SK-N-SH treated with all-trans-retinoic acid at 6 μM for 48 hours (cell line): ENCODE measurements at regions not wholly inside any gene's neighbourhood (a gene's known extent, or its start where the extent isn't known, plus 50 kb on each side); places are given as distances from the start of the nearest gene placed in this dataset.

Experiments used
- ATAC-seq: fragments of 200-7000 bp; cut with Tn5 transposase; 3 replicates; pipeline ENCODE4 v1.9.1; 2020; ENCODE audit warnings: mild to moderate bottlenecking, moderate library complexity
- BACH2 ChIP-seq: fragments of 250-450 bp; sonication (Bioruptor Pico); IDR thresholded peaks from 2 replicates; pipeline ENCODE4 v1.9.0; 2021; ENCODE audit warnings: mild to moderate bottlenecking, borderline replicate concordance
- CREB5 ChIP-seq: fragments of 250-450 bp; sonication (Bioruptor Pico); IDR thresholded peaks from 2 replicates; pipeline ENCODE4 v1.5.1; 2020; ENCODE audit warnings: low read depth, mild to moderate bottlenecking, moderate library complexity
- ESRRG ChIP-seq: fragments of 250-450 bp; sonication (Bioruptor Pico); IDR thresholded peaks from 2 replicates; pipeline ENCODE4 v1.6.1; 2021; ENCODE audit warnings: mild to moderate bottlenecking
- GLIS3 ChIP-seq: fragments of 250-450 bp; sonication (Bioruptor Pico); IDR thresholded peaks from 2 replicates; pipeline ENCODE4 v1.5.0; 2020; ENCODE audit warnings: mild to moderate bottlenecking, moderate library complexity
- ISL1 ChIP-seq: fragments of 250-450 bp; sonication (Bioruptor Pico); IDR thresholded peaks from 2 replicates; pipeline ENCODE4 v2.1.2; 2022; ENCODE audit warnings: mild to moderate bottlenecking, moderate library complexity
- OSR1 ChIP-seq: fragments of 250-450 bp; sonication (Bioruptor Pico); IDR thresholded peaks from 2 replicates; pipeline ENCODE4 v1.8.0; 2022; ENCODE audit warnings: moderate library complexity, mild to moderate bottlenecking, inconsistent platforms
- PATZ1 ChIP-seq: fragments of 250-450 bp; sonication (Bioruptor Pico); IDR thresholded peaks from 2 replicates; pipeline ENCODE4 v1.8.0; 2020; ENCODE audit warnings: mild to moderate bottlenecking, moderate library complexity, borderline replicate concordance
- PPARA ChIP-seq: fragments of 250-450 bp; sonication (Bioruptor Pico); IDR thresholded peaks from 2 replicates; pipeline ENCODE4 v1.5.0; 2020; ENCODE audit warnings: mild to moderate bottlenecking, borderline replicate concordance
- RARB ChIP-seq: fragments of 250-450 bp; sonication (Bioruptor Pico); IDR thresholded peaks from 2 replicates; pipeline ENCODE4 v1.8.0; 2021; ENCODE audit warnings: mild to moderate bottlenecking, moderate library complexity
- SNAI2 ChIP-seq: fragments of 250-450 bp; sonication (Bioruptor Pico); IDR thresholded peaks from 2 replicates; pipeline ENCODE4 v1.5.0; 2020; ENCODE audit warnings: mild to moderate bottlenecking, moderate library complexity
- TCF4 ChIP-seq: fragments of 250-450 bp; sonication (Bioruptor Pico); IDR thresholded peaks from 2 replicates; pipeline ENCODE4 v1.8.0; 2021; ENCODE audit warnings: mild to moderate bottlenecking, moderate library complexity, borderline replicate concordance
- TOX ChIP-seq: fragments of 250-450 bp; sonication (Bioruptor Pico); IDR thresholded peaks from 2 replicates; pipeline ENCODE4 v1.8.0; 2021; ENCODE audit warnings: mild to moderate bottlenecking, moderate library complexity, borderline replicate concordance
- ZC3H10 ChIP-seq: fragments of 250-450 bp; sonication (Bioruptor Pico); IDR thresholded peaks from 2 replicates; pipeline ENCODE4 v1.5.1; 2021; ENCODE audit warnings: mild to moderate bottlenecking, moderate library complexity
- ZFP3 ChIP-seq: fragments of 250-450 bp; sonication (Bioruptor Pico); IDR thresholded peaks from 2 replicates; pipeline ENCODE4 v1.5.0; 2020; ENCODE audit warnings: mild to moderate bottlenecking, moderate library complexity
- ZFP30 ChIP-seq: fragments of 450-650 bp; formaldehyde crosslinking; IDR thresholded peaks from 2 replicates; pipeline ENCODE4 v1.5.0; 2022; ENCODE audit warnings: mild to moderate bottlenecking, moderate library complexity
- ZNF565 ChIP-seq: fragments of 450-650 bp; formaldehyde crosslinking; conservative IDR thresholded peaks from 2 replicates; pipeline ENCODE4 v1.5.0; 2020; ENCODE audit warnings: low read depth, mild to moderate bottlenecking, moderate library complexity
- ZNF70 ChIP-seq: fragments of 450-650 bp; formaldehyde crosslinking; IDR thresholded peaks from 2 replicates; pipeline ENCODE4 v1.5.0; 2020; ENCODE audit warnings: mild to moderate bottlenecking, moderate library complexity
- ZNF8 ChIP-seq: fragments of 450-650 bp; formaldehyde crosslinking; IDR thresholded peaks from 2 replicates; pipeline ENCODE4 v1.5.0; 2020; ENCODE audit warnings: mild to moderate bottlenecking, moderate library complexity
- TF ChIP-seq, protein P1 (sequence below): fragments of 250-450 bp; sonication (Bioruptor Pico); IDR thresholded peaks from 2 replicates; pipeline ENCODE4 v1.5.1; 2021; ENCODE audit warnings: mild to moderate bottlenecking, moderate library complexity
- TF ChIP-seq, protein P2 (sequence below): fragments of 250-450 bp; sonication (Bioruptor Pico); IDR thresholded peaks from 2 replicates; pipeline ENCODE4 v1.8.0; 2021; ENCODE audit warnings: low read depth, mild to moderate bottlenecking, moderate library complexity, borderline replicate concordance

- TF ChIP-seq ZNF565 (CRISPR knock-in tag) (no peak), TOX (CRISPR knock-in tag) (no peak), PPARA (CRISPR knock-in tag) (no peak), SNAI2 (CRISPR knock-in tag) (no peak), CREB5 (no peak), ISL1 (CRISPR knock-in tag) (no peak), ESRRG (no peak), RARB (CRISPR knock-in tag) (no peak), ZNF8 (no peak), ZC3H10 (no peak), TCF4 (CRISPR knock-in tag) (no peak), GLIS3 (no peak), ZFP3 (no peak), ZFP30 (no peak)
- TF ChIP-seq, protein P1, sequence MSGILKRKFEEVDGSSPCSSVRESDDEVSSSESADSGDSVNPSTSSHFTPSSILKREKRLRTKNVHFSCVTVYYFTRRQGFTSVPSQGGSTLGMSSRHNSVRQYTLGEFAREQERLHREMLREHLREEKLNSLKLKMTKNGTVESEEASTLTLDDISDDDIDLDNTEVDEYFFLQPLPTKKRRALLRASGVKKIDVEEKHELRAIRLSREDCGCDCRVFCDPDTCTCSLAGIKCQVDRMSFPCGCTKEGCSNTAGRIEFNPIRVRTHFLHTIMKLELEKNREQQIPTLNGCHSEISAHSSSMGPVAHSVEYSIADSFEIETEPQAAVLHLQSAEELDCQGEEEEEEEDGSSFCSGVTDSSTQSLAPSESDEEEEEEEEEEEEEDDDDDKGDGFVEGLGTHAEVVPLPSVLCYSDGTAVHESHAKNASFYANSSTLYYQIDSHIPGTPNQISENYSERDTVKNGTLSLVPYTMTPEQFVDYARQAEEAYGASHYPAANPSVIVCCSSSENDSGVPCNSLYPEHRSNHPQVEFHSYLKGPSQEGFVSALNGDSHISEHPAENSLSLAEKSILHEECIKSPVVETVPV (CRISPR knock-in tag): no peak
- TF ChIP-seq, all 23 proteins: peak for 0
- no peak for ATAC-seq
Observed at GRCh38 chr6:120872262-120872578, 462.1 kb downstream of the TBC1D32 start.

DNA sequence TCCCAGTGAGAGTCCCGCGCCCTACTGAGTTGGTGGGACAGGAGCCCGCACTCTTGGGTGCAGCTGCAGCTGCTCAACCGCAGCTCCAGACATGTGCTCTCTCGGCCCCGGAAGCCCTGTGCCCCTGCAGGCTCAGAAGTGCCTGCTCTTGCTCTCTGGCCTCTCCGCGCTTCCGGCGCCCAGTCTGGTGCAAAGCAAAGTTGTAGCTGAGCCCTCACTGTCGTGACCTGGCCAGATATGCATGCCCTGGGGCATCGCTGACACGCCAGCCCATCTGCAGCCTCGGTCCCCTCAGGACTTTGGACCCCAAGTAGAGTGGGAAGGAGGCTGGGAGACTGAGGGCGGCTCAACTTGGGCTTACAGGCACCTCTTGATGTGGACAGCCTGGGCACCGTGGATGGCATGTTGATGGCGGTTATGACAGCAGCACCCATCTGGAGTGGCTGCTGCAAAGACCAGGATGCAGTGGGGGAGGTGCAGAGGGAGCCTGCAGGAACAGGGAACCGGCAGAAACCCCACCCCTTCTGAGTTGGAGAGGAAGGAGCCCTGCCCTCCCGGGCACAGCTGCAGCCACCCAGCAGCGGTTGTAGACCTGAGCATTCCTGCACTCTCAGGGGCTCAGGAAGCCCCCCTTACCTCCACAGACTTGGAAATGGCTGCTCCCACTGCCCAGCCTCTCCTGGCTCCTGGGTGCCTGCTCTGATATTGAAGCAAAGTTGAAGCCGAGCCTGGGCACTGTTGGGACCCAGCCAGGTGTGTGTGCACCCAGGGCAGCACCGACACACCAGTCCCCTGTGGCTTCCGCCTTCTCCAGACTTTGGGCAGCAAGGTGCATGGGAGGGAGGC lies 462.6 kb downstream of the TBC1D32 start:
- peak; percentile 32; the same call in 1 of the 3 replicates for ATAC-seq
- TF ChIP-seq ZNF565 (CRISPR knock-in tag) (no peak), ZNF70 (CRISPR knock-in tag) (no peak), PATZ1 (no peak), ZFP30 (no peak), TOX (CRISPR knock-in tag) (no peak), BACH2 (no peak), SNAI2 (CRISPR knock-in tag) (no peak)
- TF ChIP-seq, protein P1 (CRISPR knock-in tag): no peak

GRCh38 chr6:120869397-120869796 lies 464.9 kb downstream of the TBC1D32 start:
- ATAC-seq: peak; percentile 60; the same call in 2 of the 3 replicates
- TF ChIP-seq OSR1 (CRISPR knock-in tag): no peak
- TF ChIP-seq GLIS3: no peak
- no peak for TF ChIP-seq TCF4 (CRISPR knock-in tag)
- TF ChIP-seq ZNF8: no peak
- no peak for TF ChIP-seq TOX (CRISPR knock-in tag)
- no peak for TF ChIP-seq BACH2
- TF ChIP-seq ZNF565 (CRISPR knock-in tag): no peak
- TF ChIP-seq, protein P2, sequence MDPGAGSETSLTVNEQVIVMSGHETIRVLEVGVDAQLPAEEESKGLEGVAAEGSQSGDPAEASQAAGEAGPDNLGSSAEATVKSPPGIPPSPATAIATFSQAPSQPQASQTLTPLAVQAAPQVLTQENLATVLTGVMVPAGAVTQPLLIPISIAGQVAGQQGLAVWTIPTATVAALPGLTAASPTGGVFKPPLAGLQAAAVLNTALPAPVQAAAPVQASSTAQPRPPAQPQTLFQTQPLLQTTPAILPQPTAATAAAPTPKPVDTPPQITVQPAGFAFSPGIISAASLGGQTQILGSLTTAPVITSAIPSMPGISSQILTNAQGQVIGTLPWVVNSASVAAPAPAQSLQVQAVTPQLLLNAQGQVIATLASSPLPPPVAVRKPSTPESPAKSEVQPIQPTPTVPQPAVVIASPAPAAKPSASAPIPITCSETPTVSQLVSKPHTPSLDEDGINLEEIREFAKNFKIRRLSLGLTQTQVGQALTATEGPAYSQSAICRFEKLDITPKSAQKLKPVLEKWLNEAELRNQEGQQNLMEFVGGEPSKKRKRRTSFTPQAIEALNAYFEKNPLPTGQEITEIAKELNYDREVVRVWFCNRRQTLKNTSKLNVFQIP: no peak
- no peak for TF ChIP-seq ESRRG
- TF ChIP-seq ZNF70 (CRISPR knock-in tag): no peak
- TF ChIP-seq PATZ1: no peak
